HL-60 (cell line): ENCODE measurements at regions not wholly inside any gene's neighbourhood (a gene's known extent, or its start where the extent isn't known, plus 50 kb on each side); places are given as distances from the start of the nearest gene placed in this dataset.

ENCODE experiments used
- DNase-seq, 2 experiments: peaks; one replicate each; pipeline ENCODE4 v3.0.0-alpha.2; 2010 to 2020; ENCODE audit warnings: low read depth in 1 of 2, low spot score in 1 of 2
- H3K27ac ChIP-seq: fragments of 250-450 bp; sonication (Bioruptor Pico); replicated peaks from 2 replicates; pipeline ENCODE4 v1.5.1; 2020; ENCODE audit warnings: mild to moderate bottlenecking, moderate library complexity
- H3K27me3 ChIP-seq: fragments of 250-450 bp; sonication (Bioruptor Pico); 2 replicates; pipeline ENCODE4 v1.5.1; 2021; ENCODE audit warnings: mild to moderate bottlenecking, moderate library complexity; ENCODE audit not compliant: insufficient read depth, poor library complexity, severe bottlenecking
- H3K4me3 ChIP-seq: replicated peaks from 2 replicates; pipeline ENCODE4 v1.5.1; 2011; ENCODE audit warnings: mild to moderate bottlenecking, control low read depth, low read length; ENCODE audit not compliant: insufficient read depth
- GABPA ChIP-seq: IDR thresholded peaks from 2 replicates; pipeline ENCODE4 v1.6.1; 2012; ENCODE audit warnings: low read depth
- POLR2AphosphoS5 ChIP-seq: IDR thresholded peaks from 2 replicates; pipeline ENCODE4 v1.6.1; 2012; ENCODE audit warnings: low read depth
- SPI1 ChIP-seq: IDR thresholded peaks from 2 replicates; pipeline ENCODE4 v1.6.1; 2012; ENCODE audit warnings: low read depth, mild to moderate bottlenecking, borderline replicate concordance
- TF ChIP-seq, protein P1 (sequence below): IDR thresholded peaks from one replicate; pipeline ENCODE4 v1.5.1; 2011; ENCODE audit warnings: low read length, control low read depth, inconsistent platforms; ENCODE audit not compliant: insufficient read depth
- TF ChIP-seq, protein P2 (sequence below): IDR thresholded peaks from 2 replicates; pipeline ENCODE4 v1.6.1; 2012; ENCODE audit warnings: low read depth; ENCODE audit not compliant: insufficient replicate concordance

DNA sequence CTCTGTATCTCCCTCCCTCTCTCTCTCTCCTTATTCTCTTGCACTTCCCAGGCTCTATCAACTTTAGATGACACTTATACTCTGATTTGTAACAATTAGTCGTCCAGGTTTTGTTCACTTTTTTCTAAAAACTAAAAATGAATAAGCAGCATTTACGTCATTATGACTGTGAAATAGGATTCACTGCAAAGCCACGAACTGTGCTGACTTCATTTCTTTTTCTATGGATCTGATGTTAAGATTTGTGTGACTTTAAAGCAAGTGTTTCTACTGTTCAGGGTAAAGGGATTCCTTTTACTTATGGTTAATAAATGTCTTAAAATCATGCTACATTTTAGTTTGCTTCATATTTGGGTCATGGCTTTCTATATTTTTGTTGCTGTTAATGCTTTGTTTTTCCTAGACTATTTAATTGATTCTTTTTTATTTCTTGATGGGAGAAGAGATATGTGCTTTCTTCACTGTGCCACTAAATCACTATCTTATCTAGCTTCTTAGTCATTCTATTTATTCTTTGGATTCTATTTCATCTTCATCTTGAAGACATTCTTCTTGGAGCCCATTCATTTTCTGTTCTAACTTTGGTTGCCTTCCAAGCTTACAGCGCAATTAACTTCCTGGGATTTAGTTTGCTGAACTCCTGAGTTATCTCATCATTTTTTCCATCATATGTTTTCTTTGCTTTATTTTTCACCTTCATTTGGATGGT lies 480.4 kb upstream of the TRIB2 start:
- Histone ChIP-seq H3K4me3 (no peak overlapping the region), H3K27me3 (no peaks in the 10 kb centered on the region), H3K27ac (no peak overlapping the region)
- DNase-seq, result no peak
- TF ChIP-seq, protein P1, sequence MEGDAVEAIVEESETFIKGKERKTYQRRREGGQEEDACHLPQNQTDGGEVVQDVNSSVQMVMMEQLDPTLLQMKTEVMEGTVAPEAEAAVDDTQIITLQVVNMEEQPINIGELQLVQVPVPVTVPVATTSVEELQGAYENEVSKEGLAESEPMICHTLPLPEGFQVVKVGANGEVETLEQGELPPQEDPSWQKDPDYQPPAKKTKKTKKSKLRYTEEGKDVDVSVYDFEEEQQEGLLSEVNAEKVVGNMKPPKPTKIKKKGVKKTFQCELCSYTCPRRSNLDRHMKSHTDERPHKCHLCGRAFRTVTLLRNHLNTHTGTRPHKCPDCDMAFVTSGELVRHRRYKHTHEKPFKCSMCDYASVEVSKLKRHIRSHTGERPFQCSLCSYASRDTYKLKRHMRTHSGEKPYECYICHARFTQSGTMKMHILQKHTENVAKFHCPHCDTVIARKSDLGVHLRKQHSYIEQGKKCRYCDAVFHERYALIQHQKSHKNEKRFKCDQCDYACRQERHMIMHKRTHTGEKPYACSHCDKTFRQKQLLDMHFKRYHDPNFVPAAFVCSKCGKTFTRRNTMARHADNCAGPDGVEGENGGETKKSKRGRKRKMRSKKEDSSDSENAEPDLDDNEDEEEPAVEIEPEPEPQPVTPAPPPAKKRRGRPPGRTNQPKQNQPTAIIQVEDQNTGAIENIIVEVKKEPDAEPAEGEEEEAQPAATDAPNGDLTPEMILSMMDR, result no peak
- no peak for TF ChIP-seq SPI1
- no peak for TF ChIP-seq POLR2AphosphoS5

DNA sequence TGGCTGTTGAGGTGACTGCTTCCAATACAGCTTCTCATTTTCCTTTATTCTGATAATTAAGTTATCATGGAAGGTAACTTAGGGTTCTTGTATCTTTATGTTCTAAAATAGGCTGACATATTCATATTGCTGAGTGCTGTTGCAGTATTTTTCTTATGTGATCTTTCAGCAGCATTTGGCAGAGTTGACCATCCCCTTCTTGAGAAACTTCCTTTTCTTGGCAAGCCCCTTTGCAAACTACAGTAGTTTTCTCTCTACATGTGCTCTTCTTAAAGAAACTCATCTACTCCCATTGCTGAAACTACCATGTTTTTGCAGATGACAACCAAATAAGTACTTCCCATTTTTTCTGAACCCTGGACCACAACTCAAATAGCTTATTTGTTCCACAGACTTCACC lies 476.5 kb upstream of the TRIB2 start:
- no peak for DNase-seq
- TF ChIP-seq, protein P2, sequence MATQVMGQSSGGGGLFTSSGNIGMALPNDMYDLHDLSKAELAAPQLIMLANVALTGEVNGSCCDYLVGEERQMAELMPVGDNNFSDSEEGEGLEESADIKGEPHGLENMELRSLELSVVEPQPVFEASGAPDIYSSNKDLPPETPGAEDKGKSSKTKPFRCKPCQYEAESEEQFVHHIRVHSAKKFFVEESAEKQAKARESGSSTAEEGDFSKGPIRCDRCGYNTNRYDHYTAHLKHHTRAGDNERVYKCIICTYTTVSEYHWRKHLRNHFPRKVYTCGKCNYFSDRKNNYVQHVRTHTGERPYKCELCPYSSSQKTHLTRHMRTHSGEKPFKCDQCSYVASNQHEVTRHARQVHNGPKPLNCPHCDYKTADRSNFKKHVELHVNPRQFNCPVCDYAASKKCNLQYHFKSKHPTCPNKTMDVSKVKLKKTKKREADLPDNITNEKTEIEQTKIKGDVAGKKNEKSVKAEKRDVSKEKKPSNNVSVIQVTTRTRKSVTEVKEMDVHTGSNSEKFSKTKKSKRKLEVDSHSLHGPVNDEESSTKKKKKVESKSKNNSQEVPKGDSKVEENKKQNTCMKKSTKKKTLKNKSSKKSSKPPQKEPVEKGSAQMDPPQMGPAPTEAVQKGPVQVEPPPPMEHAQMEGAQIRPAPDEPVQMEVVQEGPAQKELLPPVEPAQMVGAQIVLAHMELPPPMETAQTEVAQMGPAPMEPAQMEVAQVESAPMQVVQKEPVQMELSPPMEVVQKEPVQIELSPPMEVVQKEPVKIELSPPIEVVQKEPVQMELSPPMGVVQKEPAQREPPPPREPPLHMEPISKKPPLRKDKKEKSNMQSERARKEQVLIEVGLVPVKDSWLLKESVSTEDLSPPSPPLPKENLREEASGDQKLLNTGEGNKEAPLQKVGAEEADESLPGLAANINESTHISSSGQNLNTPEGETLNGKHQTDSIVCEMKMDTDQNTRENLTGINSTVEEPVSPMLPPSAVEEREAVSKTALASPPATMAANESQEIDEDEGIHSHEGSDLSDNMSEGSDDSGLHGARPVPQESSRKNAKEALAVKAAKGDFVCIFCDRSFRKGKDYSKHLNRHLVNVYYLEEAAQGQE, result no peak
- TF ChIP-seq POLR2AphosphoS5 (no peak), GABPA (no peak), SPI1 (no peak)
- TF ChIP-seq, protein P1, result no peak
- Histone ChIP-seq H3K27me3 (no peaks in the 10 kb centered on the region), H3K27ac (no peak overlapping the region), H3K4me3 (no peak overlapping the region)

DNA sequence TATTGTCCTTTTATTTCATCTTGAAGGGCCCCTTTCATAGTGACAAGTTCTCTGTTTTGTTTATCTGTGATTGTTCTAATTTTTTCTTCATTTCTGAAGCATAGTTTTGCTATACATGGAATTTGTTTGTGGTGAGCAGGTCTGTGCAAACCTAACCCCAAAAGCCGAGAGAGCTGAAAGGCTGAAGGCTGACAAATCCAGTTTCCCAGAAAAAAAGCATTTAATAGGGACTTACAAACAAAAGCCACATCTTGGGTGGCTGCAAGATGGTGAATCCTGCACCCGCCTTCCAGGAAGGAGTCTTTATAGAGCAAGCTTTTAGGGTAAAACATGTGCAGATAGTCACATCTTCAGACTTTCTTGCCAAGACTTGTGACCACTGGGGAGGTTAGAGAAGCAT lies 473.4 kb upstream of the TRIB2 start:
- no peak for DNase-seq
- TF ChIP-seq SPI1, result no peak

DNA sequence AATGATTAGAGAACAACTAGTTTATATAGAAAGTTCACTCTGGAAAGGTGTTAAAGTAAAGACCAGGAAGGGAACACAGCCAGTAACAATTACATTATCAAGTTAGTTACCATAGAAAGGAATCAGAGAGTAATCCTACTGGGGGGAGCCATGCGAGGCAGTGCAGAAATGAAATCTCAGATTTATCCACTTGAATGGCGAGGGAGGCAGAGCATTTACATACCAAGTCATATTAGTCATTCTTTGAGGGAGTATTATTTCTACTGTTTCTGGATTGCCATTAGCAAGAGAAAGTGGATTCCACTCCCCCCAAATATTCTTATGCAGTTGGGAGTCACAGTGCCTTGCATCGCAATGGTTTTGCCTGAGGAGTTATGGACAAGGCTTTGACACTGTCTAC lies 472.7 kb upstream of the TRIB2 start:
- no peak for DNase-seq
- H3K4me3 ChIP-seq, result no peak overlapping the region
- TF ChIP-seq GABPA, result no peak
- TF ChIP-seq, protein P1, result no peak
- no peak for TF ChIP-seq POLR2AphosphoS5
- H3K27me3 ChIP-seq, result no peaks in the 10 kb centered on the region
- H3K27ac ChIP-seq, result no peak overlapping the region

More for the DNA sequence above, 473.4 kb upstream of the TRIB2 start:
- Histone ChIP-seq H3K27me3 (no peaks in the 10 kb centered on the region), H3K4me3 (no peak overlapping the region), H3K27ac (no peak overlapping the region)

DNA sequence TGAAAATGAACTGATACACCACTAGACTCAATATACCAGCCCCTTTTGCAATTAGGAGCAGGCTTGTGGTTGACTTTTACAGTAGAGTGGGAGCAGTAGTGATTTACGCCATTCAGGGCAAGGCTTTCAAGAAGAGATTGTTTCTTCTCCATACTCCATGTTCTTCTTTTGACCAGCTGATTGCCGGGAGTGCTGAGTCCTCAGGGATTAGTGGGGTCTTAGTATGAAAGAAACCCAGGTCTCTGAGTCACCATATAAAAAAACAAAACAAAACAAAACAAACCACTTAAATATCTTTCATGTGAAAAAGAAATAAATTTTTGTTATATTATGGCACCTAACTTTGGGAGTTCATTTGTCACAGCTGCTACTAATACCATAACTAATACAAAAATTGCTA lies 465.6 kb upstream of the TRIB2 start:
- Histone ChIP-seq H3K27ac (no peak overlapping the region), H3K4me3 (no peak overlapping the region), H3K27me3 (no peaks in the 10 kb centered on the region)
- TF ChIP-seq, protein P1, result no peak
- TF ChIP-seq, protein P2, result no peak
- no peak for TF ChIP-seq SPI1
- no peak for TF ChIP-seq POLR2AphosphoS5
- no peak for TF ChIP-seq GABPA
- no peak for DNase-seq
